HT-29 (cell line): ENCODE measurements at regions not wholly inside any gene's neighbourhood (a gene's known extent, or its start where the extent isn't known, plus 50 kb on each side); places are given as distances from the start of the nearest gene placed in this dataset.

Experiments
- DNase-seq: peaks from one replicate; pipeline ENCODE4 v3.0.0-alpha.2; 2015; ENCODE audit warnings: low spot score

DNA sequence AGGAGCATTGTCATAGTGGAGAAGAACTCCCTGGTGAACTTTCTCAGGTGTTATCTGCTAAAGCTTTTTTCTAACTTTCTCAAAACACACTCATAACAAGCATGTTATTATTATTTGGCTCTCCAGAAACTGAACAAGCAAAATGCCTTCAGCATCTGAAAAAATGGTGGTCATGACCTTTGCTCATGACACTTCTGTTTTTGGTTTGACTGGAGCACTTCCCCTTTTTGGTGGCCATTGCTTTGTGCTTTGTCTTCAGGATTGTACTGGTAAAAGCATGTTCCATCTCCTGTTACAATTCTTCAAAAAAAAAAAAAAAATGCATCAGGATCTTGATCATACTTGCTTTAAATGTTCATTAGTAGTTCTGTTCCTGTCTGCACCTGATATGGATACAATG, 1241.6 kb upstream of the USP15 start:
- no peak for DNase-seq

DNA sequence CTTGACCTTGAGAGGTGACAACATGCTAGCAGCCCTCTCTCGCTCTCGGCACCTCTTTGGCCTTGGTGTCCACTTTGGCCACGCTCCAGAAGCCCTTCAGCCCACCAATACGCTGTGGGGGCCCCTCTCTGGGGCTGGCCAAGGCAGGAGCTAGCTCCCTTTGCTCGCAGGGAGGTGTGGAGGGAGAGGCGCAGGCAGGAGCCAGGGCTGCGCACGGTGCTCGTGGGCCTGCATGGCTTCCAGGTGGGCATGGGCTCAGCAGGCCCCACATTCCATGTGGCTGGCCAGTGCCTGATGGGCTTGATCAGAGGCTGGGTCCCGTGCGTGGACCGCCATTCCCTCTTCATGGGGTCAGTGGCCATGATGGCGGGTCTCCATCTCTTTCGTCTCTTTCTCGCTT, 1237.0 kb upstream of the USP15 start:
- DNase-seq, result no peak

GRCh38 chr12:61029516-61029915, 1230.7 kb upstream of the USP15 start:
- no peak for DNase-seq

DNA sequence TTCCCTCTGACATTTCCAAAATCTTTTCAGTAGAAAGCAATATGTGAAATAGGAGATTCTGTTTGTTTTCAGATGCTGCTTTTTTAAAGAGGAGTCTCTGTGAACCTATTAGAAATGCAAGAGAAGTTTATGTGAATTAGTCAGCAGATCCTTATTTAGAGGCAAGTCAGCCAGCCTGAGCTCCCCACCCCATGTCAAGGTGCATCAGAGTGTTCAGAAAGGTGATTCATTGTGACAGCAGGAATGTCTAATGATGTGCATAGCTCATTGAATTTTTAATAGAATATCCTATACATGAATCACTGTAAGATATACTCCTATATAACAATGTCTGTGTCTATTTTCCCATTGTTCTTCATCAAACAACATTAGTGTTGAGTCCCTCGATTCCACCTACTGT, 1222.4 kb upstream of the USP15 start:
- DNase-seq, result no peak

- DNase-seq, result no peak
These were observed 1216.4 kb upstream of the USP15 start for GRCh38 chr12:61043838-61044237.

DNA sequence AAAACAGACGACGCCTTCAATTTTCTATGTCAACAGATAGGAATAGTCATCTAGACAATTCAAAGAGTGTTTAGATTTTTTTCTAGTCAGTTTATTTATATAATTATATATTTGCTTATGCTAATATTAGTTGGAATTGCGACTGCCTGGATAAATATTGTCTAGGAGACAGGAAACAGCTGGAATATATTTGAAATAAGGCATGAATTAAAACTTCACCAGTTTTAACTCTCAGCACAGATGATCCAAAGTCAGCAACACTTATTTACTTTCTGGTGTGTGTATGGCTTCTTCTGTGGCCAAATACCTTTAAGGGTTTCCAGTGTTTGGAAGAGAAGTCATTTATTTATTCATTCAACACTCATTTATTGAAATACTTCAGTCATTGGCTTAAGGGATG, 1215.4 kb upstream of the USP15 start:
- DNase-seq, result no peak

DNA sequence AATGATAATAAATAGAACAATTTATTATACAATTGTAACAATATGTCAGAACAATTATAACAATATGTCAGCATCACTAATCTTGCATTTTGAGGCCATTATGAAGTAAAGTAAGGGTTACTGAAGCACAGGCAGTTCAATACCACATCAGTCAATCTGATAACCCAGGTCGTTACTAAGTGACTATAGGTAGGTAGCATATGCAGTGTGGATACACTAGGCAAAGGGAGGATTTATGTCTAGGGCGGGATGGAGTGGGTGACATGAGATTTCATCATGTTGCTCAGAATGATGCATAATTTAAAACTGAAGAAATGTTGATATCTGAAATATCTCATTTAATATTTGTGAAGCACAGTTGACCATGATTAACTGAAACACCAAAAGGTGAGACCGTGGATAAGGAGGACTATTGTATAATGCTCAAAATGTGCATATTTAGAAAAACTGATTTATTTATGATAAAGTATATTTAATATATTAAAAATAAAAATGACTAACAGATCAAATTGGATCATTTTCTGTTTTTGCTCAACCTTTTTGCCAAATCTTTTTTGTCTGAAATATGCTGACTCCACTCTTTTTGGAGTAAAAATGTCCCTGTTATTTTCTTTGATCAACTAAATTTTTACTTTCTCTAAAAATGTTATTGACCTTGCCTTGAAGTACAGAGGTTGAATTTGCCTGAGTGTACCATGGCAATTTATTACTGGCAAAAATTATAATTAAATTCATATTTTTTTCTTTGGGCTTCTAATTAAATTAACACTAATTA, 1189.4 kb upstream of the USP15 start:
- no peak for DNase-seq

DNA sequence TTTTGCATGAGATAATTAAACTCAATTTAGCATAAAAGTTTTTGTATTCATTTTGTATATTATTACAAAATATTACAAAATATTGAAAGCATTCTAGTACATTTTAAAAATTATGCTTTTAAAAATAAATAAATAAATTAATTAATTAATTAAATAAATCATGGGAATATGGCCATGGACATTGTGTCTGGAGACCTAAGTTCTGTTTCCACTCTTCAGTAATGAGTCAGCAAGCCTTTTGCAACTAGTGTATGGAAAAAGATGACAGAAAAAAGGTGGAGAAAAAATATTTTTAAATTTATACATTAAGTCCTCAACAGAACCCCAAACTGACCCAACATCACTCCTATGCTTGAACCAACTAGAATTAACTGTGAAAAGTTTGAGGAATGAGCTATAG, 1187.5 kb upstream of the USP15 start:
- no peak for DNase-seq

DNA sequence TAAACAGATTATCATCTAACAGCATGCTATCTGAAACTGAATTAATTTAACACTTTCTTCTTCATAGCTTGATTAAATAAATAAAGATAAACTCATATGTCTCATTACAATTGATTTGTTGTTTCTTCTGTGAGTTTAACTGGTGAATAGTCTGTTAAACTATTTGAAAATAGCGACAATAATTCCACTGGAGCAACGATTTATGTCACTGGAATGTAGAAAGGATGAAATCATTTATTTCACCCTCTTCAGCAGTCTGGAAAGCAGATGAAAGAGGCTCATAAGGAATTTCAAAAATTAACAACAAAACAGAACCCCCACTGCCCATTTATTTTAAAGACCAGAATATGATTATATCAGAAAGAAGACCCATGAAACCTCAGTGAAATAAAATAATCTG, 1165.1 kb upstream of the USP15 start:
- DNase-seq, result no peak

DNA sequence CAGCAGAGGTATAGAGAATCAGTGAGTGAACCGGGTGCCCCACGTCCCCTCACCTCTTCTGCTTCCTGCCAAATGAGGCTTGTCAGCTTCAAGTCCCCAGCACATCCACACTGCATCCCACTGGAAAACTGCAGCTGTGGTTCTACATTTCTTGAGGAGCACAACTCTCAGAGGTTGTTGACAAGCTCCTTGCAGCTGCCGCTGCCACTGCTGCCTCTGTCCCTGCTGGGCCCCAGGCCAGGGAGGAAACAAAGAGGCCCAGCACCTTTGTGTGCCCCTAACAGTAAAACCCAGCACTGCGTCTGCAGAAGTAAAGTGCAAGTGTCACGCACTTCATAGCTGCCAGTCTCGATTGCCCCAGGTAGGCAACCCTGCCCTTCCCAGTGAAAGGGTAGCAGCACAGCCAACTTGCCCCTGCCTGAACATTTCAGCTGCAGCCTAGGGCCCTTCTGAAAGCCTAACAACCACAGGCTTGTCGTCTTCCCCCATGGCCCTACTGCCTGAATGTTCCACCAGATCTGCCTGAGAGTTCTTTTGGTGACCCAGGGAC, 1162.1 kb upstream of the USP15 start:
- no peak for DNase-seq

DNA sequence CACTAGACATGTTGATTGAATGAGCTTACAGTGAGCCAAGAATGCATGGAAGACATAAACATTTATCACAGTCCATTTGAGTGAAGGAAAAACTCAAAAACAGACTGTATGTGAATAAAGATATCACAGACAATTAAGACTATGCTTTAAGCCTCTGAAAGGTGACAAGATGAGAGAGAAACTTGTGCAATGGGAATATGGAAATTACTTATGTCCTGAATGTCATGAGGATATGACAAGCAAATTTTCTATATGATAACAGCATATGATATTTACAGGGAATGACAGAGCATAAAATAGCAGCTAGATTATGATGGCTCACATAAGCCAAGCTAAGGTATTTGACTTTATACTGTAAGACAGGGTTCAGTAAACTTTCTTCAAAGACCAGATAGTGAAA, 1153.1 kb upstream of the USP15 start:
- no peak for DNase-seq

DNA sequence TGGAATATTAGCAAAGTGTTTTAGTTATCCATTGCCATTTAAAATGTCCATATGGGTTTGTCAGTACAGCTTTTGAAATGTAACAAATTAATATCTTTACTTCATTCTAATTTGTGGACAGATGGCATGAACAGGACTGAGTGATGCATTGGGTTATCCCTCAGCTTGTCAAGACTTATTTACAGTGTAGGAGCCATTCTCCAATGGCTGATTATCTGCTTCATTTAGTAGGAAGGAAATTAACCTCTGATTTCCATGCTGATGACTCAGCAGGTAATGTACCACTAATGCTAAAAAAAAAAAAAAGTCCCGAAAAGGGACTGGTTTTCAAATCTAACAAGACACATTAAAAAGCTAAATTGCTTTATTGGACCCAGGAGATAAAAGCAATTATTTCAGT, 1149.0 kb upstream of the USP15 start:
- DNase-seq, result no peak

- DNase-seq, result no peak
These were observed 1122.4 kb upstream of the USP15 start for GRCh38 chr12:61137677-61138414.

DNA sequence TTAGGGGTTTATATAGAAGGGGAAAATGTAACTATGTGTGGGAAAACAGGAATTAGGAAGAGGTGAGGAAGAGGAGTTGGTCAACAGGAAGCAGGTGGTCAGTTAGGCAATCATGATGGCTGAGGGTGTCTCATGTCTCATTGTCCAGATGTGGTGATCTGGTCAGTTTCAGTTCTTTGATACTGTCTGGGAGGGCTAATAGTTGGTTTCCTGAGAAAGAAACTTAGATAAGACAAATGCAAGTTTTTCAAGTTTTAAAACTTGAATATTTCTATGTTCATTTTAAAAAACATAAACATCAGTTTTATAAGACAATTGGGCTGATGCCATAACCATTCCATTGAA, 1121.8 kb upstream of the USP15 start:
- DNase-seq, result no peak

DNA sequence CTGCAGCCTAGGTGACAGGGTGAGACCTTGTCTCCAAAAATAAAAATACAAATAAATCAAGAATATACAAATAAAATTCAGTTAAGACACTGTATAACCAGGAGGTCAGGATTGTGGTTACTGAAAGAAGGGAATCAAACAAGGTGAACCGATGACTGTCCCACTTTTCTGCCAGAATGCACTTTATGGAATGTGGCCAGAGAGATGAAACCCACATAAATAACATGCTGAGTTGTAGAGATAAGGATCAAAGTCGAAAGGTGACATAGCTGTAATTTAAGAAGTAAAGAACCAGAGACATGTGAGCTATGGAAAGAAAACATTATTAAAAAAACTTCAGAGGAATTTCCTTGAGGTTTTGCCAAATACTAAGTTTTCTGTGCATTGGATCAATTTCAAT, 1098.2 kb upstream of the USP15 start:
- no peak for DNase-seq

DNA sequence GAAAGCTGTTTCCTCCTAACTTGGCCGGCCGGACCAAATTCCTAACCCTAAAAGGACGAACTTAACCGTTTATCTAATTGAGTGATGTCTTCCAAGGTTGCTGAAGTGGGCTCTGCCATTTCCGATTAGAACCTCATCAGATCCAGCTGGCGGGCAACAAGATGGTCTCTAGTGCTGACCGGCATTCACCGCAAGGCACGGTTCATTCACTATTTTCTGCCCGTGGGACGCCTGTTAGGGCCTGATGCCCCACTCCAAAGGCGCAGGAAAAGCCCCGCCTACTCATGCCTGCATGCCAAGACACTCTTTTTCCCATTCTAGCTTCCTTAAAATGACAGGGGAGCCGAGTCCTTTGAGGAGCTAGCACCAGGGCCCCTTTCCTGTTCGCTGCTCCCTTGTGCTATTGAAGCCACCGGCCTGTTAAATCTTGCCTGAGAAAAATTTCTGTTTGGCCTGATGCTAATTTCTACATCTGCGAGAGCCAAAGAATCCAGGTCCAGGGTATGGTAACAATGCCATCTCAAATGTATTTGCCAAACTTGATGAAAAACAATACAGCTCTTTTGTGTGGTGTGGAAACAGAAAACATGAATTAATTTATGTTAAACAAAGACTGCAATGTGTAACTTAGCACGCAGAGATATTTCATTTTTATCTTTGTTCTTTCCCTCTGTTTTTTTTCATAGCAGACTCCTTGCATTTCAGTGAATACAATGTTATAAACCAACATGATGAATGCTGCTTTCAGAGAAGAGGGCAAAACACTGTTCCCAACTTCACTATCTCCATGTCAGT, 1071.2 kb upstream of the USP15 start:
- no peak for DNase-seq

DNA sequence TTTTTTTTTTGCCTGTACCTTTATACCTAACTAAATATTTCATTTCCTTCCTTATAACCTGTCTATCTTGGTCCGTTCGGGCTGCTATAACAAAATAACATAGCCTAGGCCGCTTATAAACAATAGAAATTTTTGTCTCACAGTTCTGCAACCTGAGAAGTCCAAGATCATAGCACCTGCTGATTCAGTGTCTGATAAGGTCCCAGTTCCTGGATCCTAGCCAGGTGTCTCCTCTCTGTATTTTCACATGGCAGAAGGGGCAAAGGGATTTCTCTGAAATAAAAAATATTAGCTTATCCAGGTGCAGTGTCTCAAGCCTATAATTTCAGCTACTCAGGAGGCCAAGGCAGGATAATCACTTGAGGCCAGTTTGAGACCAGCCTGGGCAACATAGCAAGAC, 1046.6 kb upstream of the USP15 start:
- DNase-seq, result peak; percentile 8

DNA sequence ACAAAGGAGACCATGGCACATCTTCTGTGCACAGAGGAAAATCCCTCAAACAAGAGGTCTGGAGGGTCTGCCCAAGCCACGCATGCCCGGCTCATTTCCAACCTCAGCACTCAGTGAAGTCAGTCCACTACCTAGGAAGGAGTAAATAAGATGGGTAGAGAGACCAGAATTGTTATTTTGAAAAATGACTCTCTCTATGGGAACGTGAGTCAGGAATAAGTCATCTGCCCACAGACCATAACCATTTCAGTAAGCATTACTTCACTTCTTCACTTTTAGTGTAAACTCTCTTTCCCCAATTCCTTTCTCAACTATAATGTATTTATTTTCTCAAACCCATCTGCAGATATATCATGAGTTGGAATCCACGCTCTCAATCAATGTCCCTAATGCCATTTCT, 1039.9 kb upstream of the USP15 start:
- no peak for DNase-seq

- DNase-seq, result no peak
These were observed 1028.2 kb upstream of the USP15 start for GRCh38 chr12:61232040-61232439.

- DNase-seq, result no peak
These were observed 1009.9 kb upstream of the USP15 start for GRCh38 chr12:61250303-61250702.

DNA sequence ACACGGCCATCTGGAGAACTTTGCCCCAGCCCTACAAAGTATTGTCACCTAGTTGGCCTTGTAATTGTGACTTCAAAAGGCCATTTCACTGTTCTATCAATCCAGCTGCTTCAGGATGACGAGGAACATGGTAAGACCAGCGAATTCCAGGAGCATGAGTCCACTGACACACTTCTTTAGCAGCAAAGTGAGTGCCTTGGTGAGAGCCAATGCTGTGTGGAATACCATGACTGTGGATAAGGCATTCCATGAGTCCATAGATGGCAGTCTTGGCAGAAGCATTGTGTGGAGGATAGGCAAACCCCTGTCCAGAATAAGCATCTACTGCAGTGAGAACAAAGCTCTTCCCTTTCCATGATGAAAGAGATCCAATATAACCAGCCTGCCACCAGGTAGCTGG, 1009.1 kb upstream of the USP15 start:
- no peak for DNase-seq

DNA sequence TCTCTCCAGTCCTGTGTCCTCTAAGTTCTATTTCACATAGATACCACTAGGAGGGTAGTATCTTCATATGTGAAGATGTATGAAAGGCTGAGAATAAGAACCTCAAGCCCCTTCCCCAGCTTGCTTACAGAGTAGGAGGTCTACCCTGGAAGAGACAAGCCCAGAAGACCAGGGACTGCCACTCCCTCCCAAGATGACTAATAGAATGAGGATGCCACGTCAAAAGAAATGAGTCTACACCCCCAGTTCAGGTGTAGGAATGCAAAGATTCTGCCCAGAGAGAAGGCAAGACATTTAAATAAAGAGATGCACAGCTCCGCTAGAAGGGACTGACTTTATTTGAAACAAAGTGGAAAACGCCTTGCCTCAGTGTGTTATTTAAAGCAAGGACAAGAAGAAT, 1006.0 kb upstream of the USP15 start:
- DNase-seq, result no peak
